Caco-2 (cell line): ENCODE measurements at regions not wholly inside any gene's neighbourhood (a gene's known extent, or its start where the extent isn't known, plus 50 kb on each side); places are given as distances from the start of the nearest gene placed in this dataset.

Experiments
- BruUV-seq: library from RNA; stranded (reverse); fragments of 400-500 nt; replicated peaks from 2 replicates; lab custom pipeline; 2021; lab: Mats Ljungman, UMichigan
- CTCF ChIA-PET: fragments of 300-600 bp; sonication (Branson Sonifier 250); formaldehyde crosslinking; loops from one replicate; lab custom pipeline; 2022; ENCODE audit warnings: antibody characterized with exemption; lab: Charles Lee
- POLR2A ChIA-PET: fragments of 300-600 bp; sonication (Branson Sonifier 250); formaldehyde crosslinking; loops from one replicate; lab custom pipeline; 2022; ENCODE audit warnings: antibody characterized with exemption; lab: Charles Lee
- DNase-seq, 2 experiments: peaks; one replicate each; pipeline versions ENCODE4 v3.0.0 to v3.0.0-alpha.2; 2020 to 2022
- H3K27me3 ChIP-seq: replicated peaks from 2 replicates; pipeline ENCODE4 v1.6.0; 2011; ENCODE audit warnings: low read length; ENCODE audit not compliant: control insufficient read depth, insufficient read depth
- H3K36me3 ChIP-seq: 2 replicates; pipeline ENCODE4 v1.5.1; 2011; ENCODE audit warnings: low read length; ENCODE audit not compliant: control insufficient read depth, insufficient read depth
- H3K4me1 ChIP-seq: fragments of 250-450 bp; sonication (Bioruptor Pico); 2 replicates; pipeline ENCODE4 v1.5.1; 2020; ENCODE audit warnings: mild to moderate bottlenecking
- H3K4me3 ChIP-seq: 2 replicates; pipeline ENCODE4 v1.5.1; 2011; ENCODE audit warnings: low read depth, mild to moderate bottlenecking, control low read depth, low read length
- H3K9me3 ChIP-seq: fragments of 250-450 bp; sonication (Bioruptor Pico); 2 replicates; pipeline ENCODE4 v1.5.1; 2020; ENCODE audit warnings: mild to moderate bottlenecking, moderate library complexity
- H3K27ac Mint-ChIP-seq: one replicate; pipeline ENCODE4 v1.8.0; 2022; ENCODE audit warnings: mixed read lengths; ENCODE audit not compliant: unreplicated experiment
- H3K27me3 Mint-ChIP-seq: one replicate; pipeline ENCODE4 v1.8.0; 2022; ENCODE audit warnings: mixed read lengths; ENCODE audit not compliant: insufficient read depth, unreplicated experiment
- H3K36me3 Mint-ChIP-seq: one replicate; pipeline ENCODE4 v1.8.0; 2022; ENCODE audit warnings: mild to moderate bottlenecking, mixed read lengths; ENCODE audit not compliant: insufficient read depth, unreplicated experiment
- H3K4me1 Mint-ChIP-seq: one replicate; pipeline ENCODE4 v1.8.0; 2022; ENCODE audit warnings: low read depth, mixed read lengths; ENCODE audit not compliant: unreplicated experiment
- H3K4me3 Mint-ChIP-seq: one replicate; pipeline ENCODE4 v1.8.0; 2022; ENCODE audit warnings: mild to moderate bottlenecking, moderate library complexity, mixed read lengths; ENCODE audit not compliant: unreplicated experiment
- H3K9me3 Mint-ChIP-seq: one replicate; pipeline ENCODE4 v1.8.0; 2022; ENCODE audit warnings: mixed read lengths; ENCODE audit not compliant: unreplicated experiment
- intact Hi-C: fragments of 100-400 bp; cut with micrococcal nuclease; formaldehyde crosslinking; loops from one replicate; pipeline ENCODE4 v1.10.0; 2022; ENCODE audit not compliant: unreplicated experiment
- TF ChIP-seq, protein P1 (sequence below), 2 experiments: fragments of 200-600 bp in 1 of 2; IDR thresholded peaks; 1 replicate in 1 of 2; 2 replicates in 1 of 2; pipeline versions ENCODE4 v1.5.1 to v1.8.0; 2011 to 2022; ENCODE audit warnings: antibody characterized with exemption in 1 of 2, control low read depth in 1 of 2, inconsistent platforms in 1 of 2, low read depth in 1 of 2, low read length in 1 of 2, mild to moderate bottlenecking in 1 of 2, moderate library complexity in 1 of 2; ENCODE audit not compliant: insufficient read depth in 1 of 2, severe bottlenecking in 1 of 2, unreplicated experiment in 1 of 2

DNA sequence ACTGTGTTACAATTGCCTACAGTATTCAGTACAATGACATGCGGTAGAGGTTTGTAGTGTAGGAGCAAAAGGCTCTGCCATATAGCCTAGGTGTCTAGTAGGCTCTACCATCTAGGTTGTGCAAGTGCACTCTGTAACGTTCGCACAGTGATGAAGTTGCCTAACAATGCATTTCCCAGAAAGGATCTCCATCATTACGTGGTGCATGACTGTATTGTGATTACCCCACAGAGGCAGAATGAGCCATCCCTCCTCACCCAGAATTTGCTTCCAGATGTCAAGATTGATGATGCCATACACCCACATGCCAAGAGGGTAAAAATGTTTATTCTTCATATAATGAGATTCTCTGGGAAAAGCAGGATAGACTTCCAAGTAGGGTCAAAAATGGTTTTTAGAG, 199.3 kb upstream of the CTTNBP2NL start:
- H3K9me3 Mint-ChIP-seq = no peaks in the 10 kb centered on the region
- no peak overlapping the region for H3K27ac Mint-ChIP-seq
- TF ChIP-seq, protein P1, sequence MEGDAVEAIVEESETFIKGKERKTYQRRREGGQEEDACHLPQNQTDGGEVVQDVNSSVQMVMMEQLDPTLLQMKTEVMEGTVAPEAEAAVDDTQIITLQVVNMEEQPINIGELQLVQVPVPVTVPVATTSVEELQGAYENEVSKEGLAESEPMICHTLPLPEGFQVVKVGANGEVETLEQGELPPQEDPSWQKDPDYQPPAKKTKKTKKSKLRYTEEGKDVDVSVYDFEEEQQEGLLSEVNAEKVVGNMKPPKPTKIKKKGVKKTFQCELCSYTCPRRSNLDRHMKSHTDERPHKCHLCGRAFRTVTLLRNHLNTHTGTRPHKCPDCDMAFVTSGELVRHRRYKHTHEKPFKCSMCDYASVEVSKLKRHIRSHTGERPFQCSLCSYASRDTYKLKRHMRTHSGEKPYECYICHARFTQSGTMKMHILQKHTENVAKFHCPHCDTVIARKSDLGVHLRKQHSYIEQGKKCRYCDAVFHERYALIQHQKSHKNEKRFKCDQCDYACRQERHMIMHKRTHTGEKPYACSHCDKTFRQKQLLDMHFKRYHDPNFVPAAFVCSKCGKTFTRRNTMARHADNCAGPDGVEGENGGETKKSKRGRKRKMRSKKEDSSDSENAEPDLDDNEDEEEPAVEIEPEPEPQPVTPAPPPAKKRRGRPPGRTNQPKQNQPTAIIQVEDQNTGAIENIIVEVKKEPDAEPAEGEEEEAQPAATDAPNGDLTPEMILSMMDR (IDR thresholded peaks at IDR 0.05; ENCODE audit: insufficient read depth in 1 of 2, low read depth in 1 of 2, low read length in 1 of 2, severe bottlenecking in 1 of 2, unreplicated experiment in 1 of 2) = no peak
- Histone ChIP-seq H3K4me3 (no peak overlapping the region), H3K27me3 (no peaks in the 10 kb centered on the region), H3K9me3 (no peaks in the 10 kb centered on the region), H3K36me3 (no peaks in the 10 kb centered on the region), H3K4me1 (no peaks in the 10 kb centered on the region)
- H3K27me3 Mint-ChIP-seq = peaks cover 8% of the 10 kb centered on the region
- no peak for DNase-seq
- no TSS peak for BruUV-seq
- POLR2A ChIA-PET = no interaction called here
- H3K4me3 Mint-ChIP-seq = no peak overlapping the region
- no peaks in the 10 kb centered on the region for H3K4me1 Mint-ChIP-seq
- CTCF ChIA-PET = no interaction called here
- no peaks in the 10 kb centered on the region for H3K36me3 Mint-ChIP-seq
- intact Hi-C loops = no loop called here

DNA sequence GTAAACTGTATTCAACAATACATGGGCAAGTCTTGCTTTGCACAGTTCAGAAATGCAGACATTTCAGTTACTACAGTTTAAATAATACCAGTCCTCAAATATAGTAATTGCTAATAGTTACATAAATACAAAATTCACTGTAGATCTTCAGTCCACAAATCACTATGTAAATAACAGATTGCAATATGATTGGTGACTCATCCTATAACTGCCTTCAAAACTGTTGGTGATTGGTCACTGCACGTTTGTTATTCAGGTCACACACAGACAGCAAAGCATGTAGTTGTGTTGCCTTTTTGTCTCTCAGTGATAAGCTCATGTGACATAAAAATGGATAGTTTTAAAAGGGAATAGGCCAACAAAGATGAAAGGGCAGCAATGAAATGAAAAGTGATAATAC, 186.5 kb upstream of the CTTNBP2NL start:
- Histone ChIP-seq H3K27me3 (no peaks in the 10 kb centered on the region), H3K4me1 (no peaks in the 10 kb centered on the region), H3K9me3 (no peaks in the 10 kb centered on the region), H3K4me3 (no peak overlapping the region), H3K36me3 (no peaks in the 10 kb centered on the region)
- H3K36me3 Mint-ChIP-seq = no peaks in the 10 kb centered on the region
- BruUV-seq = no TSS peak
- H3K4me3 Mint-ChIP-seq = no peak overlapping the region
- DNase-seq = no peak
- ChIA-PET CTCF (no interaction called here), POLR2A (no interaction called here)
- TF ChIP-seq, protein P1 (IDR thresholded peaks at IDR 0.05; ENCODE audit: insufficient read depth in 1 of 2, low read depth in 1 of 2, low read length in 1 of 2, severe bottlenecking in 1 of 2, unreplicated experiment in 1 of 2) = no peak
- no peak overlapping the region for H3K27ac Mint-ChIP-seq
- no peaks in the 10 kb centered on the region for H3K4me1 Mint-ChIP-seq
- no peaks in the 10 kb centered on the region for H3K9me3 Mint-ChIP-seq
- peaks cover 22% of the 10 kb centered on the region for H3K27me3 Mint-ChIP-seq
- intact Hi-C loops = no loop called here

DNA sequence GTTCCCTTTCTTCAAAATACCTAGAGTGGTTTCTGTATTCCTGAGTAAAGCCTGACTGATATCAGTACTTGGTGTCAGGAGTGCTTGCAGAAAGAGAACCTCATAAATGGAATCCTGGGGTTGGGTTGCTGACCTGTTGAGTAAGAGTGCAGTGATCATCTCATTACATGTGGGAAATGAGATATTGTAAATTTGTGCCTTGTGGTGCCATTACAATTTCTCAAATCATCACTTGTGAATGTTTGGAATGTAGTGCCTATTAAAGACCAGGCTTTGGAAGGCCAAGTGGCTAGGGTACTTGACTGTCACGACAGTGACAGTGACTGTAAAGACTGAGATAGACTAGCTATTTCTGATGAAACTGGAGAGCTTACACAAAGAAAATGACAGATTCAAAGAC, 176.7 kb upstream of the CTTNBP2NL start:
- no peaks in the 10 kb centered on the region for H3K36me3 ChIP-seq
- TF ChIP-seq, protein P1 (IDR thresholded peaks at IDR 0.05; ENCODE audit: insufficient read depth in 1 of 2, low read depth in 1 of 2, low read length in 1 of 2, severe bottlenecking in 1 of 2, unreplicated experiment in 1 of 2) = no peak
- BruUV-seq = no TSS peak
- Mint-ChIP-seq H3K4me3 (no peak overlapping the region), H3K4me1 (no peaks in the 10 kb centered on the region), H3K27me3 (peaks cover 10% of the 10 kb centered on the region), H3K9me3 (no peaks in the 10 kb centered on the region), H3K36me3 (no peaks in the 10 kb centered on the region), H3K27ac (no peak overlapping the region)
- intact Hi-C loops = no loop called here
- DNase-seq = no peak
- ChIA-PET POLR2A (no interaction called here), CTCF (no interaction called here)
- no peaks in the 10 kb centered on the region for H3K4me1 ChIP-seq
- no peaks in the 10 kb centered on the region for H3K9me3 ChIP-seq
- H3K27me3 ChIP-seq = no peaks in the 10 kb centered on the region
- H3K4me3 ChIP-seq = no peak overlapping the region
